WTC11 (cell line): ENCODE measurements at regions not wholly inside any gene's neighbourhood (a gene's known extent, or its start where the extent isn't known, plus 50 kb on each side); places are given as distances from the start of the nearest gene placed in this dataset.

Experiments used
- E2F1 ChIP-seq: sonication (generic); formaldehyde crosslinking; IDR thresholded peaks from 2 replicates; pipeline ENCODE4 v1.8.0; 2022; ENCODE audit warnings: mild to moderate bottlenecking, missing genetic modification reagents
- JUN ChIP-seq: sonication (generic); formaldehyde crosslinking; IDR thresholded peaks from 2 replicates; pipeline ENCODE4 v1.8.0; 2023; ENCODE audit warnings: mild to moderate bottlenecking, missing genetic modification reagents
- NFE2L1 ChIP-seq: sonication (generic); formaldehyde crosslinking; IDR thresholded peaks from 2 replicates; pipeline ENCODE4 v1.8.1; 2023; ENCODE audit warnings: missing genetic modification reagents
- NR2C2 ChIP-seq: sonication (generic); formaldehyde crosslinking; IDR thresholded peaks from 2 replicates; pipeline ENCODE4 v1.8.0; 2022; ENCODE audit warnings: mild to moderate bottlenecking, missing genetic modification reagents
- SP1 ChIP-seq: sonication (generic); formaldehyde crosslinking; conservative IDR thresholded peaks from 2 replicates; pipeline ENCODE4 v1.8.1; 2022; ENCODE audit warnings: missing genetic modification reagents
- TF ChIP-seq, protein P1 (sequence below): fragments of 200-600 bp; IDR thresholded peaks from 2 replicates; pipeline ENCODE4 v1.8.0; 2022; ENCODE audit warnings: antibody characterized with exemption
- TF ChIP-seq, protein P2 (sequence below): sonication (generic); formaldehyde crosslinking; IDR thresholded peaks from 2 replicates; pipeline ENCODE4 v1.8.1; 2022; ENCODE audit warnings: low read depth, missing genetic modification reagents, borderline replicate concordance
- TF ChIP-seq, protein P3 (sequence below): sonication (generic); formaldehyde crosslinking; IDR thresholded peaks from 2 replicates; pipeline ENCODE4 v1.8.1; 2023; ENCODE audit warnings: mild to moderate bottlenecking, missing genetic modification reagents
- TF ChIP-seq, protein P4 (sequence below): sonication (generic); formaldehyde crosslinking; IDR thresholded peaks from 2 replicates; pipeline ENCODE4 v1.8.1; 2023; ENCODE audit warnings: mild to moderate bottlenecking, missing genetic modification reagents, borderline replicate concordance
- TF ChIP-seq, protein P5 (sequence below): fragments of 250-450 bp; sonication (Bioruptor Pico); IDR thresholded peaks from 2 replicates; pipeline ENCODE4 v1.9.0; 2021; ENCODE audit warnings: mild to moderate bottlenecking
- TF ChIP-seq, protein P6 (sequence below): sonication (generic); formaldehyde crosslinking; IDR thresholded peaks from 2 replicates; pipeline ENCODE4 v1.8.1; 2023; ENCODE audit warnings: mild to moderate bottlenecking, missing genetic modification reagents, moderate library complexity

DNA sequence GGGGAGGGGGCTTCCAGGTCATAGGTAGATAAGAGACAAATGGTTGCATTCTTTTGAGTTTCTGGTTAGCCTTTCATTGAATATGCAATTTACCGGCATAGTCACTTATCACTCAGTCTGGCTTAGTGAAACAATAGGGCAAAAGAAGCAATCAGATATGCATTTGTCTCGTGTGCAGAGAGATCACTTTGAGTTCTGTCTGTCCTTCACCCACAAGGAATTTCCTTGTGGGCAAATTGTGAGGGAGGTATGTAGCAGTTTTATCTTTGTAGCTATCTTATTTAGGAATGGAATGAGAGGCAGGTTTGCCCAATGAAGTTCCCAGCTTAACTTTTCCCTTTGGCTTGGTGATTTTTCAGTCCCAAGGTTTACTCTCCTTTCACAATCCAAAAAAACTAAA, 116.1 kb downstream of the TUSC1 start:
- TF ChIP-seq, protein P1, sequence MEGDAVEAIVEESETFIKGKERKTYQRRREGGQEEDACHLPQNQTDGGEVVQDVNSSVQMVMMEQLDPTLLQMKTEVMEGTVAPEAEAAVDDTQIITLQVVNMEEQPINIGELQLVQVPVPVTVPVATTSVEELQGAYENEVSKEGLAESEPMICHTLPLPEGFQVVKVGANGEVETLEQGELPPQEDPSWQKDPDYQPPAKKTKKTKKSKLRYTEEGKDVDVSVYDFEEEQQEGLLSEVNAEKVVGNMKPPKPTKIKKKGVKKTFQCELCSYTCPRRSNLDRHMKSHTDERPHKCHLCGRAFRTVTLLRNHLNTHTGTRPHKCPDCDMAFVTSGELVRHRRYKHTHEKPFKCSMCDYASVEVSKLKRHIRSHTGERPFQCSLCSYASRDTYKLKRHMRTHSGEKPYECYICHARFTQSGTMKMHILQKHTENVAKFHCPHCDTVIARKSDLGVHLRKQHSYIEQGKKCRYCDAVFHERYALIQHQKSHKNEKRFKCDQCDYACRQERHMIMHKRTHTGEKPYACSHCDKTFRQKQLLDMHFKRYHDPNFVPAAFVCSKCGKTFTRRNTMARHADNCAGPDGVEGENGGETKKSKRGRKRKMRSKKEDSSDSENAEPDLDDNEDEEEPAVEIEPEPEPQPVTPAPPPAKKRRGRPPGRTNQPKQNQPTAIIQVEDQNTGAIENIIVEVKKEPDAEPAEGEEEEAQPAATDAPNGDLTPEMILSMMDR = no peak
- TF ChIP-seq NR2C2 (CRISPR knock-in tag) (no peak), JUN (CRISPR knock-in tag) (no peak), E2F1 (CRISPR knock-in tag) (no peak), SP1 (CRISPR knock-in tag) (no peak), NFE2L1 (CRISPR knock-in tag) (no peak)
- TF ChIP-seq, protein P2, sequence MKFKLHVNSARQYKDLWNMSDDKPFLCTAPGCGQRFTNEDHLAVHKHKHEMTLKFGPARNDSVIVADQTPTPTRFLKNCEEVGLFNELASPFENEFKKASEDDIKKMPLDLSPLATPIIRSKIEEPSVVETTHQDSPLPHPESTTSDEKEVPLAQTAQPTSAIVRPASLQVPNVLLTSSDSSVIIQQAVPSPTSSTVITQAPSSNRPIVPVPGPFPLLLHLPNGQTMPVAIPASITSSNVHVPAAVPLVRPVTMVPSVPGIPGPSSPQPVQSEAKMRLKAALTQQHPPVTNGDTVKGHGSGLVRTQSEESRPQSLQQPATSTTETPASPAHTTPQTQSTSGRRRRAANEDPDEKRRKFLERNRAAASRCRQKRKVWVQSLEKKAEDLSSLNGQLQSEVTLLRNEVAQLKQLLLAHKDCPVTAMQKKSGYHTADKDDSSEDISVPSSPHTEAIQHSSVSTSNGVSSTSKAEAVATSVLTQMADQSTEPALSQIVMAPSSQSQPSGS (CRISPR knock-in tag) = no peak
- TF ChIP-seq, protein P3, sequence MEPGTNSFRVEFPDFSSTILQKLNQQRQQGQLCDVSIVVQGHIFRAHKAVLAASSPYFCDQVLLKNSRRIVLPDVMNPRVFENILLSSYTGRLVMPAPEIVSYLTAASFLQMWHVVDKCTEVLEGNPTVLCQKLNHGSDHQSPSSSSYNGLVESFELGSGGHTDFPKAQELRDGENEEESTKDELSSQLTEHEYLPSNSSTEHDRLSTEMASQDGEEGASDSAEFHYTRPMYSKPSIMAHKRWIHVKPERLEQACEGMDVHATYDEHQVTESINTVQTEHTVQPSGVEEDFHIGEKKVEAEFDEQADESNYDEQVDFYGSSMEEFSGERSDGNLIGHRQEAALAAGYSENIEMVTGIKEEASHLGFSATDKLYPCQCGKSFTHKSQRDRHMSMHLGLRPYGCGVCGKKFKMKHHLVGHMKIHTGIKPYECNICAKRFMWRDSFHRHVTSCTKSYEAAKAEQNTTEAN = no peak
- TF ChIP-seq, protein P4, sequence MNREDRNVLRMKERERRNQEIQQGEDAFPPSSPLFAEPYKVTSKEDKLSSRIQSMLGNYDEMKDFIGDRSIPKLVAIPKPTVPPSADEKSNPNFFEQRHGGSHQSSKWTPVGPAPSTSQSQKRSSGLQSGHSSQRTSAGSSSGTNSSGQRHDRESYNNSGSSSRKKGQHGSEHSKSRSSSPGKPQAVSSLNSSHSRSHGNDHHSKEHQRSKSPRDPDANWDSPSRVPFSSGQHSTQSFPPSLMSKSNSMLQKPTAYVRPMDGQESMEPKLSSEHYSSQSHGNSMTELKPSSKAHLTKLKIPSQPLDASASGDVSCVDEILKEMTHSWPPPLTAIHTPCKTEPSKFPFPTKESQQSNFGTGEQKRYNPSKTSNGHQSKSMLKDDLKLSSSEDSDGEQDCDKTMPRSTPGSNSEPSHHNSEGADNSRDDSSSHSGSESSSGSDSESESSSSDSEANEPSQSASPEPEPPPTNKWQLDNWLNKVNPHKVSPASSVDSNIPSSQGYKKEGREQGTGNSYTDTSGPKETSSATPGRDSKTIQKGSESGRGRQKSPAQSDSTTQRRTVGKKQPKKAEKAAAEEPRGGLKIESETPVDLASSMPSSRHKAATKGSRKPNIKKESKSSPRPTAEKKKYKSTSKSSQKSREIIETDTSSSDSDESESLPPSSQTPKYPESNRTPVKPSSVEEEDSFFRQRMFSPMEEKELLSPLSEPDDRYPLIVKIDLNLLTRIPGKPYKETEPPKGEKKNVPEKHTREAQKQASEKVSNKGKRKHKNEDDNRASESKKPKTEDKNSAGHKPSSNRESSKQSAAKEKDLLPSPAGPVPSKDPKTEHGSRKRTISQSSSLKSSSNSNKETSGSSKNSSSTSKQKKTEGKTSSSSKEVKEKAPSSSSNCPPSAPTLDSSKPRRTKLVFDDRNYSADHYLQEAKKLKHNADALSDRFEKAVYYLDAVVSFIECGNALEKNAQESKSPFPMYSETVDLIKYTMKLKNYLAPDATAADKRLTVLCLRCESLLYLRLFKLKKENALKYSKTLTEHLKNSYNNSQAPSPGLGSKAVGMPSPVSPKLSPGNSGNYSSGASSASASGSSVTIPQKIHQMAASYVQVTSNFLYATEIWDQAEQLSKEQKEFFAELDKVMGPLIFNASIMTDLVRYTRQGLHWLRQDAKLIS (CRISPR knock-in tag) = no peak
- TF ChIP-seq, protein P5, sequence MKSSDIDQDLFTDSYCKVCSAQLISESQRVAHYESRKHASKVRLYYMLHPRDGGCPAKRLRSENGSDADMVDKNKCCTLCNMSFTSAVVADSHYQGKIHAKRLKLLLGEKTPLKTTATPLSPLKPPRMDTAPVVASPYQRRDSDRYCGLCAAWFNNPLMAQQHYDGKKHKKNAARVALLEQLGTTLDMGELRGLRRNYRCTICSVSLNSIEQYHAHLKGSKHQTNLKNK (CRISPR knock-in tag) = no peak
- TF ChIP-seq, protein P6, sequence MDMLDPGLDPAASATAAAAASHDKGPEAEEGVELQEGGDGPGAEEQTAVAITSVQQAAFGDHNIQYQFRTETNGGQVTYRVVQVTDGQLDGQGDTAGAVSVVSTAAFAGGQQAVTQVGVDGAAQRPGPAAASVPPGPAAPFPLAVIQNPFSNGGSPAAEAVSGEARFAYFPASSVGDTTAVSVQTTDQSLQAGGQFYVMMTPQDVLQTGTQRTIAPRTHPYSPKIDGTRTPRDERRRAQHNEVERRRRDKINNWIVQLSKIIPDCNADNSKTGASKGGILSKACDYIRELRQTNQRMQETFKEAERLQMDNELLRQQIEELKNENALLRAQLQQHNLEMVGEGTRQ (CRISPR knock-in tag) = no peak
